Esophagus (tissue), 2 donors: ENCODE measurements at regions not wholly inside any gene's neighbourhood (a gene's known extent, or its start where the extent isn't known, plus 50 kb on each side); places are given as distances from the start of the nearest gene placed in this dataset.

Experiments used
- H3K27ac ChIP-seq, 2 donors: one replicate each; pipeline ENCODE4 v1.5.1; 2013; ENCODE audit warnings: low read depth in 2 of 2, mild to moderate bottlenecking in 2 of 2, inconsistent platforms in 1 of 2, low read length in 1 of 2, moderate library complexity in 1 of 2
- H3K27me3 ChIP-seq, 2 donors: one replicate each; pipeline ENCODE4 v1.6.1; 2013; ENCODE audit warnings: low read length in 2 of 2, control low read depth in 1 of 2, mild to moderate bottlenecking in 1 of 2; ENCODE audit not compliant: insufficient read depth in 2 of 2, control insufficient read depth in 1 of 2
- H3K36me3 ChIP-seq, 2 donors: one replicate each; pipeline ENCODE4 v1.6.1; 2013; ENCODE audit warnings: low read length in 1 of 2; ENCODE audit not compliant: control insufficient read depth in 2 of 2, insufficient read depth in 2 of 2
- H3K4me1 ChIP-seq, 2 donors: one replicate each; pipeline ENCODE4 v1.6.1; 2013; ENCODE audit warnings: low read length in 1 of 2; ENCODE audit not compliant: control insufficient read depth in 2 of 2, insufficient read depth in 2 of 2
- H3K4me3 ChIP-seq, 2 donors: one replicate each; pipeline ENCODE4 v1.5.1; 2013; ENCODE audit warnings: low read length in 2 of 2, mild to moderate bottlenecking in 2 of 2, low read depth in 1 of 2, moderate library complexity in 1 of 2
- H3K9me3 ChIP-seq, 2 donors: one replicate each; pipeline ENCODE4 v1.6.1; 2013; ENCODE audit warnings: mild to moderate bottlenecking in 2 of 2, low read depth in 1 of 2, low read length in 1 of 2, moderate library complexity in 1 of 2; ENCODE audit not compliant: control insufficient read depth in 2 of 2, insufficient read depth in 1 of 2
- WGBS, 2 donors: extraction: QIAGEN DNeasy Blood & Tissue Kit; methylation state at CpG; one replicate each; pipeline ENCODE4 v1.1.7; 2013; 5-methylcytosine and 5-hydroxymethylcytosine counted together
- donor health status: healthy with polysubstance abuse.
- donor health status: Bipolar disorder and iron deficiency.

DNA sequence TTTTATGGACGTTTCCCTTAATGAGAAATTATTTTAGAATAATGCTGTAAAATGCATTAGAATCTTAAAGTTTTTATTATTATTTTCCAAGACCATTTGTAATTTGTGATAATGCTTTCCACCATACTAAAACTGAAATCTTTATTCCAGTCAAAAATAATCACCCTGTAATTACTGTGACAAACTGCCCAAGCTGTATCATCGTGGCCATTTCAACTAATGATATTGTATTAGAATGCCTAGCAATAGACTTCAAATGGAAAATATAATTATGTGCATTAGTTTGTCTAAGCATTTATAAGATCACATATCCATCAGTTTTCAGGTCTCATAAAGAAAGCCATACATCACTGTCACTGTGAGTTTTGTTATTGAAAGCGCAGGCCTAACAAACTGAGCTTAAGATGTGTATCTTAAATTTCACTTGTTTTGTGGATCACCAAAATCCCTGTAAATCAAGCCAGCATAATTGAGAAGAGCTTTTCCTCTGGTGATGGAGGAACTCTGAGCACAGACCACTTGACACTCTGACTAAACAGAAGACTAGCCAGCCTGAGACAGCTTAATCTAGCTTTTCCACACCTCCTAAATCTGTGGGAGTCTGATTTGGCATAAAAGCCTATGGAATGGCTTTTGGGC is 1312.2 kb upstream of the ACVR2A start:
- H3K27ac ChIP-seq, result no peak overlapping the region
- H3K4me1 ChIP-seq, result no peaks in the 10 kb centered on the region
- no peaks in the 10 kb centered on the region for H3K36me3 ChIP-seq
- H3K27me3 ChIP-seq, result no peaks in the 10 kb centered on the region
- no peaks in the 10 kb centered on the region for H3K9me3 ChIP-seq
- H3K4me3 ChIP-seq, result no peak overlapping the region
- WGBS, 2 donors, result 62 to 75% methylated on average over 3 of the region's 3 CpGs

DNA sequence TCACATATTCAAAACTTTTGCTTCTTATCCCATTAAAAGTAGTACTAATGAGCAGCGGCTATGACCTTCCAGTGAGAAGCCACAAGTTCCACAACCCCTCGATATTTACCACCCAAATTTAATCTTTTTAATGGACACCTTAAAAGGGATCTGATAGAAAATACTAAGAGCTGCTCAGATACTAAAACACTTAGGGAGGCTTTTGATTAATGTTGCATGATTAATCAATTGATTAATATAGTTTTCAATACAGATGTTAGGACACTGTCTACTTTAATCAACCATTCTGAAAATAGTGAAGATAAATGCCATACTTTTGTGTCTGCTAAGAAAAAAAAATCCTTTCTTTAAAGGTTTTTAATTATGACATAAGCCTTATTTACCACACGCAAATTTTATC is 1312.8 kb upstream of the ACVR2A start:
- no peaks in the 10 kb centered on the region for H3K36me3 ChIP-seq
- no peaks in the 10 kb centered on the region for H3K27me3 ChIP-seq

DNA sequence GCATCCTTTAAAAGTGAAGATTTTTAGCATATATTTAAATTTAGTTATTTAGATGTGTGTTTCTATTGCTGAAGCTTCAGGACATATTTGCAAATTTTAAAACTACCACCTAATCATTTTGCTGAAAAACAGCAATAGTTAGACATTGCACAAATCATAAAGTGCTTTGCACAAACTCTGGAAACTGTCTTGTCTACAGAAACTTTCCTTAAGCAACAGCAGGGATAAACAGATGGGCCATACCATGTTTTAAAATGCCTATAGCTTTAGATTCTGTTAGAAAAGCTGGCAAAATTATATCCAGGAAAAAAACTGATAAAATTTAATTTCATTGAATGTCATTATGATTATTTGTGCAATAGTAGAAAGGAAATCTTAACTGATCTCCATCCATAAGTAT is 1313.9 kb upstream of the ACVR2A start:
- Histone ChIP-seq H3K4me1 (no peaks in the 10 kb centered on the region), H3K27ac (no peak overlapping the region), H3K27me3 (no peaks in the 10 kb centered on the region), H3K4me3 (no peak overlapping the region), H3K36me3 (no peaks in the 10 kb centered on the region), H3K9me3 (no peaks in the 10 kb centered on the region)

More for the DNA sequence above, 1312.8 kb upstream of the ACVR2A start:
- Histone ChIP-seq H3K27ac (no peak overlapping the region), H3K4me1 (no peaks in the 10 kb centered on the region), H3K9me3 (no peaks in the 10 kb centered on the region), H3K4me3 (no peak overlapping the region)
- 85 to 89% methylated on average over 3 of the region's 3 CpGs for WGBS, 2 donors

GRCh38 chr2:146527166-146527565 is 1317.7 kb upstream of the ACVR2A start:
- Histone ChIP-seq H3K27me3 (no peaks in the 10 kb centered on the region), H3K27ac (no peak overlapping the region), H3K9me3 (no peaks in the 10 kb centered on the region), H3K36me3 (no peaks in the 10 kb centered on the region), H3K4me3 (no peak overlapping the region), H3K4me1 (no peaks in the 10 kb centered on the region)

- Histone ChIP-seq H3K27ac (no peak overlapping the region), H3K4me1 (no peaks in the 10 kb centered on the region), H3K36me3 (no peaks in the 10 kb centered on the region), H3K9me3 (no peaks in the 10 kb centered on the region), H3K4me3 (no peak overlapping the region), H3K27me3 (no peaks in the 10 kb centered on the region)
- 43 to 53% methylated on average over 1 of the region's 1 CpG for WGBS, 2 donors
Observed at GRCh38 chr2:146523196-146523595, 1321.6 kb upstream of the ACVR2A start.

- H3K9me3 ChIP-seq, result no peaks in the 10 kb centered on the region
- no peaks in the 10 kb centered on the region for H3K36me3 ChIP-seq
- no peaks in the 10 kb centered on the region for H3K4me1 ChIP-seq
- no peak overlapping the region for H3K4me3 ChIP-seq
- no peaks in the 10 kb centered on the region for H3K27me3 ChIP-seq
- no peak overlapping the region for H3K27ac ChIP-seq
Observed at GRCh38 chr2:146506851-146507250, 1338.0 kb upstream of the ACVR2A start.

GRCh38 chr2:146503366-146503765 is 1341.5 kb upstream of the ACVR2A start:
- Histone ChIP-seq H3K27ac (no peak overlapping the region), H3K36me3 (no peaks in the 10 kb centered on the region), H3K4me3 (no peak overlapping the region), H3K9me3 (no peaks in the 10 kb centered on the region), H3K4me1 (no peaks in the 10 kb centered on the region), H3K27me3 (no peaks in the 10 kb centered on the region)
- WGBS, 2 donors, result 76 to 79% methylated on average over 1 of the region's 1 CpG

GRCh38 chr2:146496248-146496647 is 1348.6 kb upstream of the ACVR2A start:
- 61 to 81% methylated on average over 1 of the region's 1 CpG for WGBS, 2 donors
- Histone ChIP-seq H3K36me3 (no peaks in the 10 kb centered on the region), H3K4me3 (no peak overlapping the region)

DNA sequence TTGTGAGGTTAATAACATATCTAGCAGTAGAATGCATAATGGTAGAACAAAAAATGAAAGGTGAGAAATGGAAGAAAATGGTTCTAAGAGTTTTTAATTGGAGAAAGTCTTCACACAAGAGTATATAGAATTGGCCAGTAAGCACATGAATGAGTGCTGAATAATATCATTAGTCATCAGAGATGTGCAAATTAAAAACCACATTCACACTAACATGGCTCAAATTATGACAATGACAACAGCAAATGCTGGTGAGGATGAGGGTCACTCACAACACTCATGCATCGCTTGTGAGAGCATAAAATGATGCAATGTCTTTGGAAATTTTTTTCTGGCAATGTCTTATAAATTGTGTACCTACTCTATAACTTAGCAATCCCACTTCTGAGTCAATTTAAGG is 1355.4 kb upstream of the ACVR2A start:
- H3K27me3 ChIP-seq, result no peaks in the 10 kb centered on the region
- H3K4me1 ChIP-seq, result no peaks in the 10 kb centered on the region
- 83 to 84% methylated on average over 1 of the region's 1 CpG for WGBS, 2 donors
- no peaks in the 10 kb centered on the region for H3K36me3 ChIP-seq
- no peaks in the 10 kb centered on the region for H3K9me3 ChIP-seq
- H3K27ac ChIP-seq, result no peak overlapping the region
- H3K4me3 ChIP-seq, result no peak overlapping the region

More at GRCh38 chr2:146496248-146496647, 1348.6 kb upstream of the ACVR2A start:
- no peaks in the 10 kb centered on the region for H3K9me3 ChIP-seq
- H3K27me3 ChIP-seq, result peaks cover 0 to 2% of the 10 kb centered on the region in 2 donors
- no peak overlapping the region for H3K27ac ChIP-seq
- H3K4me1 ChIP-seq, result no peaks in the 10 kb centered on the region

DNA sequence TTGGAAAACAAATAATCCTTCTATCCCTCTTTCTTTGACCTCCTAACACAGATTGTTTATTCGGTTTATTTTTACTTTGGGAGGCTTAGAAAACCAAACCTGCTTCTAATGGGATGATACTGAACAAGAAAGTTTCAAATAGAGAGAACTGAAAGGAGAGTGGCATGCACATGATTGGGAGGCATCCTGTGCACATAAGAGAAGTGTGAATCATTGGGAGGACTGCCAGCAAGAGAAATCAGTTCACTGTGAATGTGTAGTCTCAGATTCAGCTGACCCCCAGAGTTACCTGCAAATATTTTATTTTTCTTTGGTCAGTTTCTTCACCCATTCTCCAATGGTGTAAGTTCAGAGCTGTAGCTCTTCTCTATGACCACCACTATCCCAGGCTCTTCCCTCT is 1363.2 kb upstream of the ACVR2A start:
- H3K36me3 ChIP-seq, result no peaks in the 10 kb centered on the region
- no peaks in the 10 kb centered on the region for H3K27me3 ChIP-seq
- no peaks in the 10 kb centered on the region for H3K4me1 ChIP-seq
- no peak overlapping the region for H3K27ac ChIP-seq
- no peaks in the 10 kb centered on the region for H3K9me3 ChIP-seq
- H3K4me3 ChIP-seq, result no peak overlapping the region
- WGBS, 2 donors, result 59 to 69% methylated on average over 1 of the region's 1 CpG
